Neuron (in vitro differentiated cells): ENCODE measurements at regions not wholly inside any gene's neighbourhood (a gene's known extent, or its start where the extent isn't known, plus 50 kb on each side); places are given as distances from the start of the nearest gene placed in this dataset.
"Not testable (repeated sequence)": the region's sequence is repeated elsewhere in the genome, so short reads cannot be mapped to it uniquely, and the experiment has no call there.

Experiments used
- H2AFZ ChIP-seq: one replicate; pipeline ENCODE4 v1.6.1; 2013; ENCODE audit warnings: low read depth, mild to moderate bottlenecking, inconsistent platforms, low read length, moderate library complexity
- H3K27me3 ChIP-seq: one replicate; pipeline ENCODE4 v1.6.1; 2013; ENCODE audit warnings: low read length; ENCODE audit not compliant: insufficient read depth
- H3K36me3 ChIP-seq: one replicate; pipeline ENCODE4 v1.6.1; 2013; ENCODE audit warnings: low read length; ENCODE audit not compliant: insufficient read depth
- H3K4me1 ChIP-seq: one replicate; pipeline ENCODE4 v1.6.1; 2013; ENCODE audit warnings: low read length; ENCODE audit not compliant: insufficient read depth
- H3K4me3 ChIP-seq: 2 replicates; pipeline ENCODE4 v1.5.1; 2013; ENCODE audit warnings: mild to moderate bottlenecking, low read length, moderate library complexity
- H3K9me3 ChIP-seq: one replicate; pipeline ENCODE4 v1.6.1; 2013; ENCODE audit warnings: low read length

GRCh38 chr7:118449030-118449429 lies 224.5 kb downstream of the ANKRD7 start:
- not testable (repeated sequence) for H3K27me3 ChIP-seq, H3K36me3 ChIP-seq, H3K4me1 ChIP-seq, H3K9me3 ChIP-seq, H3K4me3 ChIP-seq, H2AFZ ChIP-seq

GRCh38 chr7:118449797-118450567 lies 225.5 kb downstream of the ANKRD7 start:
- Histone ChIP-seq H3K4me1 (no peaks in the 10 kb centered on the region), H3K27me3 (no peaks in the 10 kb centered on the region), H2AFZ (no peak overlapping the region), H3K9me3 (no peaks in the 10 kb centered on the region), H3K36me3 (no peaks in the 10 kb centered on the region), H3K4me3 (no peak overlapping the region)

- no peaks in the 10 kb centered on the region for H3K27me3 ChIP-seq
- H3K4me3 ChIP-seq, result no peak overlapping the region
- no peaks in the 10 kb centered on the region for H3K36me3 ChIP-seq
- H3K9me3 ChIP-seq, result no peaks in the 10 kb centered on the region
- H3K4me1 ChIP-seq, result no peaks in the 10 kb centered on the region
- no peak overlapping the region for H2AFZ ChIP-seq
Measured at GRCh38 chr7:118452128-118452527, 227.6 kb downstream of the ANKRD7 start.

GRCh38 chr7:118467381-118467780 lies 242.9 kb downstream of the ANKRD7 start:
- H3K27me3 ChIP-seq, result no peaks in the 10 kb centered on the region
- H3K4me3 ChIP-seq, result no peak overlapping the region
- H3K36me3 ChIP-seq, result no peaks in the 10 kb centered on the region
- H3K4me1 ChIP-seq, result no peaks in the 10 kb centered on the region
- no peak overlapping the region for H2AFZ ChIP-seq
- H3K9me3 ChIP-seq, result no peaks in the 10 kb centered on the region

GRCh38 chr7:118472581-118472980 lies 248.1 kb downstream of the ANKRD7 start:
- H2AFZ ChIP-seq, result no peak overlapping the region
- no peaks in the 10 kb centered on the region for H3K36me3 ChIP-seq
- H3K4me1 ChIP-seq, result no peaks in the 10 kb centered on the region
- H3K4me3 ChIP-seq, result no peak overlapping the region
- H3K9me3 ChIP-seq, result no peaks in the 10 kb centered on the region
- no peaks in the 10 kb centered on the region for H3K27me3 ChIP-seq

- Histone ChIP-seq H3K4me1 (no peaks in the 10 kb centered on the region), H3K27me3 (no peaks in the 10 kb centered on the region), H2AFZ (no peak overlapping the region), H3K4me3 (no peak overlapping the region), H3K36me3 (no peaks in the 10 kb centered on the region), H3K9me3 (no peaks in the 10 kb centered on the region)
Measured at GRCh38 chr7:118473271-118473670, 248.8 kb downstream of the ANKRD7 start.

- no peaks in the 10 kb centered on the region for H3K27me3 ChIP-seq
- no peaks in the 10 kb centered on the region for H3K36me3 ChIP-seq
- H3K4me3 ChIP-seq, result no peak overlapping the region
- H3K9me3 ChIP-seq, result no peaks in the 10 kb centered on the region
- no peaks in the 10 kb centered on the region for H3K4me1 ChIP-seq
- H2AFZ ChIP-seq, result no peak overlapping the region
Measured at GRCh38 chr7:118476036-118476435, 251.5 kb downstream of the ANKRD7 start.

- Histone ChIP-seq H3K9me3 (no peaks in the 10 kb centered on the region), H3K36me3 (no peaks in the 10 kb centered on the region), H3K27me3 (no peaks in the 10 kb centered on the region), H3K4me1 (no peaks in the 10 kb centered on the region), H3K4me3 (no peak overlapping the region), H2AFZ (no peak overlapping the region)
Measured at GRCh38 chr7:118477036-118477435, 252.5 kb downstream of the ANKRD7 start.

- H3K9me3 ChIP-seq, result no peaks in the 10 kb centered on the region
- H3K27me3 ChIP-seq, result no peaks in the 10 kb centered on the region
- no peaks in the 10 kb centered on the region for H3K4me1 ChIP-seq
- no peak overlapping the region for H3K4me3 ChIP-seq
- no peak overlapping the region for H2AFZ ChIP-seq
- no peaks in the 10 kb centered on the region for H3K36me3 ChIP-seq
Measured at GRCh38 chr7:118478236-118478635, 253.7 kb downstream of the ANKRD7 start.

- H3K36me3 ChIP-seq, result no peaks in the 10 kb centered on the region
- H2AFZ ChIP-seq, result no peak overlapping the region
- no peak overlapping the region for H3K4me3 ChIP-seq
- no peaks in the 10 kb centered on the region for H3K4me1 ChIP-seq
- no peaks in the 10 kb centered on the region for H3K27me3 ChIP-seq
- no peaks in the 10 kb centered on the region for H3K9me3 ChIP-seq
Measured at GRCh38 chr7:118478931-118479330, 254.4 kb downstream of the ANKRD7 start.

- no peaks in the 10 kb centered on the region for H3K9me3 ChIP-seq
- peaks cover 2% of the 10 kb centered on the region for H3K4me1 ChIP-seq
- H2AFZ ChIP-seq, result no peak overlapping the region
- H3K27me3 ChIP-seq, result no peaks in the 10 kb centered on the region
- no peak overlapping the region for H3K4me3 ChIP-seq
- H3K36me3 ChIP-seq, result no peaks in the 10 kb centered on the region
Measured at GRCh38 chr7:118492466-118492865, 268.0 kb downstream of the ANKRD7 start.

GRCh38 chr7:118496138-118496644 lies 271.7 kb downstream of the ANKRD7 start:
- Histone ChIP-seq H3K4me1 (peaks cover 2% of the 10 kb centered on the region), H3K36me3 (no peaks in the 10 kb centered on the region), H3K4me3 (no peak overlapping the region), H2AFZ (no peak overlapping the region), H3K9me3 (no peaks in the 10 kb centered on the region), H3K27me3 (no peaks in the 10 kb centered on the region)

GRCh38 chr7:118502235-118502634 lies 277.7 kb downstream of the ANKRD7 start:
- Histone ChIP-seq H3K4me3 (no peak overlapping the region), H3K36me3 (no peaks in the 10 kb centered on the region), H3K27me3 (no peaks in the 10 kb centered on the region), H2AFZ (no peak overlapping the region), H3K9me3 (no peaks in the 10 kb centered on the region), H3K4me1 (no peaks in the 10 kb centered on the region)

GRCh38 chr7:118511146-118511545 lies 286.6 kb downstream of the ANKRD7 start:
- Histone ChIP-seq H3K4me1 (no peaks in the 10 kb centered on the region), H3K36me3 (no peaks in the 10 kb centered on the region), H3K9me3 (no peaks in the 10 kb centered on the region), H2AFZ (no peak overlapping the region), H3K4me3 (no peak overlapping the region), H3K27me3 (no peaks in the 10 kb centered on the region)
